GM12865 (cell line): ENCODE measurements at regions not wholly inside any gene's neighbourhood (a gene's known extent, or its start where the extent isn't known, plus 50 kb on each side); places are given as distances from the start of the nearest gene placed in this dataset.

Experiments
- DNase-seq: peaks from one replicate; pipeline ENCODE4 v3.0.0; 2010; ENCODE audit warnings: low read depth
- H3K4me3 ChIP-seq: 2 replicates; pipeline ENCODE4 v1.5.1; 2011; ENCODE audit warnings: mild to moderate bottlenecking, low read depth, low read length, control low read depth
- TF ChIP-seq, protein P1 (sequence below): IDR thresholded peaks from 2 replicates; pipeline ENCODE4 v1.5.1; 2011; ENCODE audit warnings: low read length, control low read depth, low read depth, inconsistent platforms; ENCODE audit not compliant: insufficient read depth; ENCODE audit errors: missing control alignments

DNA sequence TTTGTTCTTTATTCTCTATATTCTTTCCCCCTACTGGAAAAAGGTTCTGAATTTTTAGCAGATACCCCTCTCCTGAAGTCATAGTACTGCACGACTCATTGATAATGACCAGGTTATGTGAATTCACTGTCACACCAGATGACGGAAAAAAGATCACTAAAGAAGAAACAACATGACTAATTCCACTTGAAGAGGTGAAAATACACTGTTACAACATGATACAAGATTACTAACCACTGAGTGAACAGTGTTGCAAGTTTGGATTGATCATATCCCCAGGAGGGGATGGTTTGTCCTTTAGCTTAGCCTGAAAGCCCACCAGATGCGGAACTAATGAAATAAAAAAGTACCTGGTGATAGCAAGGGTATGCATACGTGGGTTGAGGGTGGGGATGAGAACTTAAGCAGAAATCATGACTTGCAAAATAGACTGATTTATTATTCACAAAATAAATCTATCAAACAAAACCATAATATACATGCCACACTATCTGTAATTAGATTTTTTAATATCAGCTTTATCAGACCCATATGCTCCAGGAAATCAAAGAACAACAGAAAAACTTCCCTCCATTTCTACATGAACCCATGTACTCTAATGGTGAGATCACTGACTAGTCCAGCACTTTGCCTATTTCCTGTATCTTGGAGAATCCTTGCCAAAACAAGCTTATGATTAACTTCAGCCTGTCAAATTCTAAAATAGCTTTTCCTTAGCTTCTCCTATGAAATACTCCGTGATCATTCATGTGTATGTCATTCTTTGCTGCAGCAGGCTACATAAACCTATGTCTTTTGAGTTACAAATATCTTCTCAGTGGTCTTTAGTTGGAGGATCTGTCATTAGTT lies 257.4 kb upstream of the AGA start:
- no peak overlapping the region for H3K4me3 ChIP-seq
- DNase-seq, result no peak
- TF ChIP-seq, protein P1, sequence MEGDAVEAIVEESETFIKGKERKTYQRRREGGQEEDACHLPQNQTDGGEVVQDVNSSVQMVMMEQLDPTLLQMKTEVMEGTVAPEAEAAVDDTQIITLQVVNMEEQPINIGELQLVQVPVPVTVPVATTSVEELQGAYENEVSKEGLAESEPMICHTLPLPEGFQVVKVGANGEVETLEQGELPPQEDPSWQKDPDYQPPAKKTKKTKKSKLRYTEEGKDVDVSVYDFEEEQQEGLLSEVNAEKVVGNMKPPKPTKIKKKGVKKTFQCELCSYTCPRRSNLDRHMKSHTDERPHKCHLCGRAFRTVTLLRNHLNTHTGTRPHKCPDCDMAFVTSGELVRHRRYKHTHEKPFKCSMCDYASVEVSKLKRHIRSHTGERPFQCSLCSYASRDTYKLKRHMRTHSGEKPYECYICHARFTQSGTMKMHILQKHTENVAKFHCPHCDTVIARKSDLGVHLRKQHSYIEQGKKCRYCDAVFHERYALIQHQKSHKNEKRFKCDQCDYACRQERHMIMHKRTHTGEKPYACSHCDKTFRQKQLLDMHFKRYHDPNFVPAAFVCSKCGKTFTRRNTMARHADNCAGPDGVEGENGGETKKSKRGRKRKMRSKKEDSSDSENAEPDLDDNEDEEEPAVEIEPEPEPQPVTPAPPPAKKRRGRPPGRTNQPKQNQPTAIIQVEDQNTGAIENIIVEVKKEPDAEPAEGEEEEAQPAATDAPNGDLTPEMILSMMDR, result no peak

DNA sequence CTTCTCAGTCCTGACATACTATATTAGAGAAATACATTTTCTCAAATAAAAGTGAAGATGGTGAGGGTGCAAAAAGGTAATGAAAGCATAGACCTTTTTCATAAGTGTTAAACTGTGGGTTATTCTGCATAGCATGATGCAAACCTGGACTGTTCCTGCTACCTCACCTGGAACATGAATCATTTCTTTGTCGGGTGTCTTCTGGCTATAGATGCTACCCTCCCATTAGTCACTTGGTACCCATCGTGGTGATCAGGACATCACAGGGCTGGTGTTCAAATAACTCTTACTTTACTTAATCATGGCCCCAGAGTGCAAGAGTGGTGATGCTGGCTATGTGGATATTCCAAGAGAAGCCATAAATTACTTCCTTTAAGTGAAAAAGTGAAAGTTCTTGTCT lies 264.7 kb upstream of the AGA start:
- H3K4me3 ChIP-seq, result no peak overlapping the region
- DNase-seq, result no peak
- TF ChIP-seq, protein P1, result no peak

DNA sequence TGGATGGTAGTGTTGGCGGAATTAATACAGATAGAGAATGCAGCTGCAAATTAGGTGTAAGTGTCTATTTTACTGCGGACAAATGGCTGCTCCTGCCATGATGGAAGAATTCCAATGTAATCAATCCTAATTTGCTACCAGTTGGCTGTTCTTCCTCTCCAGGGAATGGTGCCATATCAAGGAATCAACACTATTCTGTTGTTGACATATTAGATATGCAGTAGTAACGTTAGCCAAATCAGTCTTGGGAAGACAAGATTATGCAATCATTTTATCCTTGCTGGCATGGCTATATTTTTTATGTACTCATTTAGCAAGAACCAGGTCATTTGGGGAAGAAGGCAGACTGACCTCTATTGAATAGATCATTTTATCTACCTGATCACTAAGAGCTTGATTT lies 271.2 kb upstream of the AGA start:
- DNase-seq, result no peak
- no peak overlapping the region for H3K4me3 ChIP-seq
- TF ChIP-seq, protein P1, result no peak

DNA sequence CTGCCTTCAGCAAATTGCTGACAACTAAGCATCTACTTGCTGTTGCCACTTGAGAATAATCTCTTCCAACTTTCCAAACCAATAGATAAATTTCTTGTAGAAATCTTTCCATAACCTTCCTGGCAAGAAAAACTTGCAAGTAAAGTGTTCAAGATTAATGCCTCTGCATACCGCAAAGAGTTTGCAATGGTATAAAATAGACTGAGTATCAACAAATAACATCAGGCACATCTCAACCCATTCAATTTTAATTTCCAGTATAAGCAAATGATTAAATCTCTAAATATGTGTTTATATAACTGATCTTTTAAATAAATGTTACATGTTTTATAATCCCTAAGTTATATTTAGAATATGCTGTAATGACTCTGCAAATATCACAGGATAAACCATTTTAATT lies 275.2 kb upstream of the AGA start:
- TF ChIP-seq, protein P1, result no peak

DNA sequence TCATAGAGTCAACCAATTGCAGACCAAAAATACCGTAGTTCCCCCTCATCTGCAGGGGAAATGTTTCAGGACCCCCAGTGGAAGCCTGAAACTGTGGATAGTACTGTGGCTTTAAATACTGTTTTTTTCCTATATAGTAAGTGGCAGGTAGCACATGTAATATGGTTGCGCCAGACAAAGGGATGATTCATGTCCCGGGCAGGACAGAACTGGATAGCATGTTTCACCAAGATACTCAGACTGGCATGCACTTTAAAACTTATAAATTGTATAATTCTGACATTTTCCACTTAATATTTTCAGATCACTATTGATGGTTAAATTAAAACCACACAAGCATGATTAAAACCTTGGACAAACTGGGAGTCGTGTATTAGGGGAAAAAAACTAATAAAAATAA lies 276.3 kb upstream of the AGA start:
- TF ChIP-seq, protein P1, result no peak
- DNase-seq, result no peak

More for the DNA sequence above, 275.2 kb upstream of the AGA start:
- no peak overlapping the region for H3K4me3 ChIP-seq
- DNase-seq, result no peak

DNA sequence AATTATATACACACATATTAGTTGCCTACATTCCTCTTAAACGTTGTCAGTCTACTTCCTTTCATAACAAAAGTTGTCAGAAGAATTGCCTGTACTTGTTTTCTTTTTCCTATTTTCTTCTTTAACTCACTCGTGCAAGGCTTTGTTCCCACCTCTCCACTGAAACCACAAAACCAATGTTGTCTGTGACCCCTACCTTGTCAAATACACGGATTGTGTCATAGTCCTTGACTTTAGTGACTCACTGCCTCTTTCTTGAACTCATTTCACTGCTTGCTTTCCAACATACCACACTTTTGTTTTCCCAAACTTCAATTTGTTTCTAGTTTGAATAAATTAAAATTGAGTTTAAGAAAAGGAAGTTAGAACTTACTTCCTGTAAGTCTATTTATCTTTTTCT lies 283.9 kb upstream of the AGA start:
- TF ChIP-seq, protein P1, result no peak
- H3K4me3 ChIP-seq, result no peak overlapping the region
- no peak for DNase-seq

More for the DNA sequence above, 276.3 kb upstream of the AGA start:
- no peak overlapping the region for H3K4me3 ChIP-seq
